H1 (cell line): ENCODE measurements at regions not wholly inside any gene's neighbourhood (a gene's known extent, or its start where the extent isn't known, plus 50 kb on each side); places are given as distances from the start of the nearest gene placed in this dataset.
"Not testable (repeated sequence)": the region's sequence is repeated elsewhere in the genome, so short reads cannot be mapped to it uniquely, and the experiment has no call there.

ENCODE experiments used
- CTCF ChIA-PET: fragments of 300-600 bp; sonication (Branson Sonifier 250); formaldehyde crosslinking; loops from one replicate; lab custom pipeline; 2021; ENCODE audit not compliant: partially characterized antibody; lab: Charles Lee
- POLR2A ChIA-PET: fragments of 300-600 bp; sonication (Branson Sonifier 250); formaldehyde crosslinking; loops from one replicate; lab custom pipeline; 2021; ENCODE audit warnings: inconsistent platforms; ENCODE audit not compliant: partially characterized antibody; lab: Charles Lee
- DNase-seq, 2 experiments: peaks; one replicate each; pipeline versions ENCODE4 v3.0.0 to v3.0.0-alpha.2; 2010 to 2022; ENCODE audit warnings: low spot score in 2 of 2, low read depth in 1 of 2, mixed read lengths in 1 of 2
- FAIRE-seq: peaks from 2 replicates; lab custom pipeline; 2011; peaks lifted over from hg19 to GRCh38; lab: Jason Lieb, UNC
- H2AFZ ChIP-seq: 2 replicates; pipeline ENCODE4 v1.8.1; 2012; ENCODE audit warnings: low read length, inconsistent platforms
- H2AK5ac ChIP-seq: 2 replicates; pipeline ENCODE4 v1.6.1; 2013; ENCODE audit warnings: low read depth, low read length
- H2BK120ac ChIP-seq: replicated peaks from 2 replicates; pipeline ENCODE3; 2013; ENCODE audit warnings: low read depth, low read length, inconsistent platforms
- H2BK12ac ChIP-seq: 2 replicates; pipeline ENCODE4 v1.6.1; 2013; ENCODE audit warnings: low read depth, low read length
- H2BK15ac ChIP-seq: 2 replicates; pipeline ENCODE4 v1.6.1; 2013; ENCODE audit warnings: low read length
- H2BK20ac ChIP-seq: 2 replicates; pipeline ENCODE4 v1.6.1; 2013; ENCODE audit warnings: low read length
- H2BK5ac ChIP-seq: 2 replicates; pipeline ENCODE4 v1.6.1; 2013; ENCODE audit warnings: low read depth, low read length
- H3K14ac ChIP-seq: 2 replicates; pipeline ENCODE4 v1.6.1; 2013; ENCODE audit warnings: inconsistent platforms; ENCODE audit not compliant: insufficient read length
- H3K18ac ChIP-seq: 2 replicates; pipeline ENCODE4 v1.6.1; 2013; ENCODE audit warnings: low read length; ENCODE audit errors: extremely low read depth
- H3K23ac ChIP-seq: 2 replicates; pipeline ENCODE4 v1.6.1; 2013; ENCODE audit warnings: inconsistent platforms; ENCODE audit not compliant: insufficient read length
- H3K23me2 ChIP-seq: 2 replicates; pipeline ENCODE4 v1.6.1; 2013; ENCODE audit warnings: low read depth, low read length
- H3K27ac ChIP-seq: 2 replicates; pipeline ENCODE4 v1.6.1; 2011; ENCODE audit warnings: low read depth, low read length, inconsistent platforms
- H3K27me3 ChIP-seq, 4 experiments: replicated peaks in 1 of 4; 1 replicate in 1 of 4; 2 replicates in 3 of 4; pipeline versions ENCODE4 v1.6.1 to v1.8.1; 2011 to 2013; ENCODE audit warnings: low read length in 3 of 4, mild to moderate bottlenecking in 3 of 4, inconsistent platforms in 2 of 4, mixed read lengths in 2 of 4, moderate library complexity in 1 of 4; ENCODE audit not compliant: control insufficient read depth in 3 of 4, insufficient read depth in 3 of 4; ENCODE audit errors: extremely low read depth in 1 of 4
- H3K36me3 ChIP-seq, 4 experiments: 2 replicates each; pipeline versions ENCODE4 v1.6.1 to v1.8.1; 2011 to 2013; ENCODE audit warnings: mild to moderate bottlenecking in 4 of 4, low read length in 3 of 4, moderate library complexity in 2 of 4, control low read depth in 1 of 4, inconsistent platforms in 1 of 4; ENCODE audit not compliant: insufficient read depth in 4 of 4, control insufficient read depth in 2 of 4
- H3K4ac ChIP-seq: replicated peaks from 2 replicates; pipeline ENCODE3; 2013; ENCODE audit warnings: low read length, low read depth, mixed read lengths, inconsistent platforms; ENCODE audit not compliant: insufficient read length
- H3K4me1 ChIP-seq, 4 experiments: replicated peaks in 1 of 4; 1 replicate in 1 of 4; 2 replicates in 3 of 4; pipeline versions ENCODE4 v1.6.1 to v1.8.1; 2011 to 2013; ENCODE audit warnings: low read length in 3 of 4, inconsistent platforms in 2 of 4, mixed read lengths in 1 of 4; ENCODE audit not compliant: insufficient read depth in 4 of 4, control insufficient read depth in 3 of 4
- H3K4me2 ChIP-seq, 2 experiments: 2 replicates each; pipeline versions ENCODE4 v1.6.1 to v1.8.1; 2011 to 2013; ENCODE audit warnings: low read depth in 2 of 2, low read length in 2 of 2, control low read depth in 1 of 2, inconsistent platforms in 1 of 2, mild to moderate bottlenecking in 1 of 2; ENCODE audit not compliant: insufficient read depth in 1 of 2
- H3K4me3 ChIP-seq, 4 experiments: fragments of 200-600, 300-600 bp in 1 of 4; sonication (generic), shearing (Covaris generic), sonication (Bioruptor Twin) in 1 of 4; 2 replicates each; pipeline versions ENCODE4 v1.5.1 to v1.8.1; 2011 to 2016; ENCODE audit warnings: low read length in 4 of 4, low read depth in 3 of 4, control low read depth in 2 of 4, inconsistent platforms in 2 of 4, mild to moderate bottlenecking in 2 of 4, mixed read lengths in 1 of 4, moderate library complexity in 1 of 4; ENCODE audit not compliant: insufficient read depth in 2 of 4; ENCODE audit errors: extremely low read depth in 1 of 4
- H3K56ac ChIP-seq: replicated peaks from 2 replicates; pipeline ENCODE3; 2013; ENCODE audit warnings: low read depth, mild to moderate bottlenecking, mixed read lengths, low read length, inconsistent platforms; ENCODE audit not compliant: insufficient read length
- H3K79me1 ChIP-seq: 2 replicates; pipeline ENCODE4 v1.6.1; 2013; ENCODE audit warnings: low read depth, low read length, control low read depth
- H3K79me2 ChIP-seq, 2 experiments: 2 replicates each; pipeline versions ENCODE4 v1.6.1 to v1.8.1; 2012 to 2013; ENCODE audit warnings: low read length in 2 of 2, mild to moderate bottlenecking in 2 of 2, inconsistent platforms in 1 of 2; ENCODE audit not compliant: insufficient read depth in 2 of 2, control insufficient read depth in 1 of 2
- H3K9ac ChIP-seq, 4 experiments: replicated peaks in 1 of 4; 1 replicate in 1 of 4; 2 replicates in 3 of 4; pipeline versions ENCODE4 v1.6.1 to v1.8.1; 2011 to 2013; ENCODE audit warnings: low read depth in 3 of 4, low read length in 3 of 4, control low read depth in 2 of 4, mild to moderate bottlenecking in 2 of 4, moderate library complexity in 2 of 4, inconsistent platforms in 1 of 4; ENCODE audit errors: extremely low read depth in 1 of 4
- H3K9me3 ChIP-seq, 2 experiments: 2 replicates each; pipeline versions ENCODE4 v1.6.1 to v1.8.1; 2012 to 2013; ENCODE audit warnings: mild to moderate bottlenecking in 2 of 2, moderate library complexity in 2 of 2, control low read depth in 1 of 2, inconsistent platforms in 1 of 2, low read depth in 1 of 2, low read length in 1 of 2, mixed read lengths in 1 of 2; ENCODE audit not compliant: insufficient read depth in 2 of 2
- H4K20me1 ChIP-seq, 2 experiments: replicated peaks in 1 of 2; 2 replicates each; pipeline versions ENCODE3 to v1.8.1; 2011 to 2013; ENCODE audit warnings: inconsistent platforms in 2 of 2, low read length in 2 of 2, mild to moderate bottlenecking in 1 of 2; ENCODE audit not compliant: insufficient read depth in 2 of 2, control insufficient read depth in 1 of 2
- H4K5ac ChIP-seq: 2 replicates; pipeline ENCODE4 v1.6.1; 2013; ENCODE audit warnings: low read length, low read depth, mixed read lengths, inconsistent platforms; ENCODE audit not compliant: insufficient read length
- H4K8ac ChIP-seq: 2 replicates; pipeline ENCODE4 v1.8.0; 2013; ENCODE audit warnings: mild to moderate bottlenecking, moderate library complexity, low read length, inconsistent platforms; ENCODE audit not compliant: insufficient read depth; ENCODE audit errors: extremely low read depth
- H4K91ac ChIP-seq: replicated peaks from 2 replicates; pipeline ENCODE3; 2013; ENCODE audit warnings: low read length, mixed read lengths, inconsistent platforms; ENCODE audit not compliant: insufficient read length

GRCh38 chr20:19844850-19845249 lies 86.8 kb downstream of the RIN2 start:
- H3K27ac ChIP-seq, H3K9me3 ChIP-seq, H4K5ac ChIP-seq, H2BK20ac ChIP-seq, H4K91ac ChIP-seq, H3K14ac ChIP-seq, H2BK12ac ChIP-seq, H4K8ac ChIP-seq, H2BK15ac ChIP-seq, H3K9ac ChIP-seq, POLR2A ChIA-PET, H3K79me2 ChIP-seq, H2BK5ac ChIP-seq, H3K23me2 ChIP-seq, H3K56ac ChIP-seq, DNase-seq, H2AK5ac ChIP-seq, CTCF ChIA-PET, H3K27me3 ChIP-seq, H4K20me1 ChIP-seq, FAIRE-seq, H3K4me1 ChIP-seq, H3K4ac ChIP-seq, H3K79me1 ChIP-seq, H3K18ac ChIP-seq, H3K36me3 ChIP-seq, H3K23ac ChIP-seq, H3K4me3 ChIP-seq, H2BK120ac ChIP-seq, H3K4me2 ChIP-seq, H2AFZ ChIP-seq: not testable (repeated sequence)
